SK-N-SH treated with all-trans-retinoic acid at 6 μM for 48 hours (cell line): ENCODE measurements at regions not wholly inside any gene's neighbourhood (a gene's known extent, or its start where the extent isn't known, plus 50 kb on each side); places are given as distances from the start of the nearest gene placed in this dataset.

Experiments used
- ATAC-seq: fragments of 200-7000 bp; cut with Tn5 transposase; 3 replicates; pipeline ENCODE4 v1.9.1; 2020; ENCODE audit warnings: mild to moderate bottlenecking, moderate library complexity
- ARNTL ChIP-seq: fragments of 450-650 bp; formaldehyde crosslinking; IDR thresholded peaks from 2 replicates; pipeline ENCODE4 v1.5.0; 2020; ENCODE audit warnings: low read depth, mild to moderate bottlenecking, moderate library complexity, borderline replicate concordance
- BACH2 ChIP-seq: fragments of 250-450 bp; sonication (Bioruptor Pico); IDR thresholded peaks from 2 replicates; pipeline ENCODE4 v1.9.0; 2021; ENCODE audit warnings: mild to moderate bottlenecking, borderline replicate concordance
- CREB5 ChIP-seq: fragments of 250-450 bp; sonication (Bioruptor Pico); IDR thresholded peaks from 2 replicates; pipeline ENCODE4 v1.5.1; 2020; ENCODE audit warnings: low read depth, mild to moderate bottlenecking, moderate library complexity
- CSDC2 ChIP-seq: fragments of 250-450 bp; sonication (Bioruptor Pico); IDR thresholded peaks from 2 replicates; pipeline ENCODE4 v1.5.0; 2020; ENCODE audit warnings: mild to moderate bottlenecking, moderate library complexity
- GLIS3 ChIP-seq: fragments of 250-450 bp; sonication (Bioruptor Pico); IDR thresholded peaks from 2 replicates; pipeline ENCODE4 v1.5.0; 2020; ENCODE audit warnings: mild to moderate bottlenecking, moderate library complexity
- ISL1 ChIP-seq: fragments of 250-450 bp; sonication (Bioruptor Pico); IDR thresholded peaks from 2 replicates; pipeline ENCODE4 v2.1.2; 2022; ENCODE audit warnings: mild to moderate bottlenecking, moderate library complexity
- OSR1 ChIP-seq: fragments of 250-450 bp; sonication (Bioruptor Pico); IDR thresholded peaks from 2 replicates; pipeline ENCODE4 v1.8.0; 2022; ENCODE audit warnings: moderate library complexity, mild to moderate bottlenecking, inconsistent platforms
- PPARA ChIP-seq: fragments of 250-450 bp; sonication (Bioruptor Pico); IDR thresholded peaks from 2 replicates; pipeline ENCODE4 v1.5.0; 2020; ENCODE audit warnings: mild to moderate bottlenecking, borderline replicate concordance
- RARB ChIP-seq: fragments of 250-450 bp; sonication (Bioruptor Pico); IDR thresholded peaks from 2 replicates; pipeline ENCODE4 v1.8.0; 2021; ENCODE audit warnings: mild to moderate bottlenecking, moderate library complexity
- SNAI2 ChIP-seq: fragments of 250-450 bp; sonication (Bioruptor Pico); IDR thresholded peaks from 2 replicates; pipeline ENCODE4 v1.5.0; 2020; ENCODE audit warnings: mild to moderate bottlenecking, moderate library complexity
- TCF4 ChIP-seq: fragments of 250-450 bp; sonication (Bioruptor Pico); IDR thresholded peaks from 2 replicates; pipeline ENCODE4 v1.8.0; 2021; ENCODE audit warnings: mild to moderate bottlenecking, moderate library complexity, borderline replicate concordance
- TOX ChIP-seq: fragments of 250-450 bp; sonication (Bioruptor Pico); IDR thresholded peaks from 2 replicates; pipeline ENCODE4 v1.8.0; 2021; ENCODE audit warnings: mild to moderate bottlenecking, moderate library complexity, borderline replicate concordance
- TSHZ2 ChIP-seq: fragments of 250-450 bp; sonication (Bioruptor Pico); IDR thresholded peaks from 2 replicates; pipeline ENCODE4 v1.5.0; 2020; ENCODE audit warnings: mild to moderate bottlenecking, moderate library complexity
- ZC3H10 ChIP-seq: fragments of 250-450 bp; sonication (Bioruptor Pico); IDR thresholded peaks from 2 replicates; pipeline ENCODE4 v1.5.1; 2021; ENCODE audit warnings: mild to moderate bottlenecking, moderate library complexity
- ZFP3 ChIP-seq: fragments of 250-450 bp; sonication (Bioruptor Pico); IDR thresholded peaks from 2 replicates; pipeline ENCODE4 v1.5.0; 2020; ENCODE audit warnings: mild to moderate bottlenecking, moderate library complexity
- ZFP30 ChIP-seq: fragments of 450-650 bp; formaldehyde crosslinking; IDR thresholded peaks from 2 replicates; pipeline ENCODE4 v1.5.0; 2022; ENCODE audit warnings: mild to moderate bottlenecking, moderate library complexity
- ZNF565 ChIP-seq: fragments of 450-650 bp; formaldehyde crosslinking; conservative IDR thresholded peaks from 2 replicates; pipeline ENCODE4 v1.5.0; 2020; ENCODE audit warnings: low read depth, mild to moderate bottlenecking, moderate library complexity
- ZNF70 ChIP-seq: fragments of 450-650 bp; formaldehyde crosslinking; IDR thresholded peaks from 2 replicates; pipeline ENCODE4 v1.5.0; 2020; ENCODE audit warnings: mild to moderate bottlenecking, moderate library complexity
- ZNF8 ChIP-seq: fragments of 450-650 bp; formaldehyde crosslinking; IDR thresholded peaks from 2 replicates; pipeline ENCODE4 v1.5.0; 2020; ENCODE audit warnings: mild to moderate bottlenecking, moderate library complexity
- TF ChIP-seq, protein P1 (sequence below): fragments of 250-450 bp; sonication (Bioruptor Pico); IDR thresholded peaks from 2 replicates; pipeline ENCODE4 v1.8.0; 2020; ENCODE audit warnings: mild to moderate bottlenecking, moderate library complexity, borderline replicate concordance
- TF ChIP-seq, protein P2 (sequence below): fragments of 250-450 bp; sonication (Bioruptor Pico); IDR thresholded peaks from 2 replicates; pipeline ENCODE4 v1.8.0; 2021; ENCODE audit warnings: low read depth, mild to moderate bottlenecking, moderate library complexity, borderline replicate concordance
- TF ChIP-seq, protein P3 (sequence below): fragments of 250-450 bp; sonication (Bioruptor Pico); IDR thresholded peaks from 2 replicates; pipeline ENCODE4 v1.5.1; 2021; ENCODE audit warnings: mild to moderate bottlenecking, moderate library complexity

- TF ChIP-seq GLIS3 (CRISPR knock-in tag) (no peak), ZNF565 (CRISPR knock-in tag) (peak; percentile 20; the same call in 1 of the 2 replicates), ISL1 (CRISPR knock-in tag) (peak; percentile 97), ZFP3 (CRISPR knock-in tag) (no peak; the same call in 1 of the 2 replicates), ZNF8 (CRISPR knock-in tag) (no peak), OSR1 (CRISPR knock-in tag) (no peak), TCF4 (CRISPR knock-in tag) (peak; percentile 58; the same call in 1 of the 2 replicates), PPARA (no peak), CSDC2 (CRISPR knock-in tag) (no peak; the same call in 1 of the 2 replicates), ZFP30 (CRISPR knock-in tag) (no peak), TOX (no peak), ZNF70 (CRISPR knock-in tag) (no peak; the same call in 1 of the 2 replicates), SNAI2 (CRISPR knock-in tag) (0 out of 2 replicates have a peak, but pooled peaks have one; percentile 5), RARB (CRISPR knock-in tag) (no peak; the same call in 1 of the 2 replicates), CREB5 (CRISPR knock-in tag) (peak; percentile 89; the same call in 1 of the 2 replicates), ARNTL (CRISPR knock-in tag) (0 out of 2 replicates have a peak, but pooled peaks have one; percentile 55), ZC3H10 (no peak; the same call in 1 of the 2 replicates), TSHZ2 (CRISPR knock-in tag) (peak; percentile 23; the same call in 1 of the 2 replicates), BACH2 (CRISPR knock-in tag) (no peak)
- TF ChIP-seq, protein P1, sequence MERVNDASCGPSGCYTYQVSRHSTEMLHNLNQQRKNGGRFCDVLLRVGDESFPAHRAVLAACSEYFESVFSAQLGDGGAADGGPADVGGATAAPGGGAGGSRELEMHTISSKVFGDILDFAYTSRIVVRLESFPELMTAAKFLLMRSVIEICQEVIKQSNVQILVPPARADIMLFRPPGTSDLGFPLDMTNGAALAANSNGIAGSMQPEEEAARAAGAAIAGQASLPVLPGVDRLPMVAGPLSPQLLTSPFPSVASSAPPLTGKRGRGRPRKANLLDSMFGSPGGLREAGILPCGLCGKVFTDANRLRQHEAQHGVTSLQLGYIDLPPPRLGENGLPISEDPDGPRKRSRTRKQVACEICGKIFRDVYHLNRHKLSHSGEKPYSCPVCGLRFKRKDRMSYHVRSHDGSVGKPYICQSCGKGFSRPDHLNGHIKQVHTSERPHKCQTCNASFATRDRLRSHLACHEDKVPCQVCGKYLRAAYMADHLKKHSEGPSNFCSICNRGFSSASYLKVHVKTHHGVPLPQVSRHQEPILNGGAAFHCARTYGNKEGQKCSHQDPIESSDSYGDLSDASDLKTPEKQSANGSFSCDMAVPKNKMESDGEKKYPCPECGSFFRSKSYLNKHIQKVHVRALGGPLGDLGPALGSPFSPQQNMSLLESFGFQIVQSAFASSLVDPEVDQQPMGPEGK (CRISPR knock-in tag): no peak
- TF ChIP-seq, protein P2, sequence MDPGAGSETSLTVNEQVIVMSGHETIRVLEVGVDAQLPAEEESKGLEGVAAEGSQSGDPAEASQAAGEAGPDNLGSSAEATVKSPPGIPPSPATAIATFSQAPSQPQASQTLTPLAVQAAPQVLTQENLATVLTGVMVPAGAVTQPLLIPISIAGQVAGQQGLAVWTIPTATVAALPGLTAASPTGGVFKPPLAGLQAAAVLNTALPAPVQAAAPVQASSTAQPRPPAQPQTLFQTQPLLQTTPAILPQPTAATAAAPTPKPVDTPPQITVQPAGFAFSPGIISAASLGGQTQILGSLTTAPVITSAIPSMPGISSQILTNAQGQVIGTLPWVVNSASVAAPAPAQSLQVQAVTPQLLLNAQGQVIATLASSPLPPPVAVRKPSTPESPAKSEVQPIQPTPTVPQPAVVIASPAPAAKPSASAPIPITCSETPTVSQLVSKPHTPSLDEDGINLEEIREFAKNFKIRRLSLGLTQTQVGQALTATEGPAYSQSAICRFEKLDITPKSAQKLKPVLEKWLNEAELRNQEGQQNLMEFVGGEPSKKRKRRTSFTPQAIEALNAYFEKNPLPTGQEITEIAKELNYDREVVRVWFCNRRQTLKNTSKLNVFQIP: 0 out of 2 replicates have a peak, but pooled peaks have one; percentile 15
- TF ChIP-seq, protein P3, sequence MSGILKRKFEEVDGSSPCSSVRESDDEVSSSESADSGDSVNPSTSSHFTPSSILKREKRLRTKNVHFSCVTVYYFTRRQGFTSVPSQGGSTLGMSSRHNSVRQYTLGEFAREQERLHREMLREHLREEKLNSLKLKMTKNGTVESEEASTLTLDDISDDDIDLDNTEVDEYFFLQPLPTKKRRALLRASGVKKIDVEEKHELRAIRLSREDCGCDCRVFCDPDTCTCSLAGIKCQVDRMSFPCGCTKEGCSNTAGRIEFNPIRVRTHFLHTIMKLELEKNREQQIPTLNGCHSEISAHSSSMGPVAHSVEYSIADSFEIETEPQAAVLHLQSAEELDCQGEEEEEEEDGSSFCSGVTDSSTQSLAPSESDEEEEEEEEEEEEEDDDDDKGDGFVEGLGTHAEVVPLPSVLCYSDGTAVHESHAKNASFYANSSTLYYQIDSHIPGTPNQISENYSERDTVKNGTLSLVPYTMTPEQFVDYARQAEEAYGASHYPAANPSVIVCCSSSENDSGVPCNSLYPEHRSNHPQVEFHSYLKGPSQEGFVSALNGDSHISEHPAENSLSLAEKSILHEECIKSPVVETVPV: peak; percentile 11; the same call in 1 of the 2 replicates
- TF ChIP-seq, all 23 proteins: peak for 9
- ATAC-seq: peak; percentile 95
Observed at GRCh38 chr2:43075054-43075593, 151.3 kb downstream of the ZFP36L2 start.

GRCh38 chr2:43074592-43075053, 151.8 kb downstream of the ZFP36L2 start:
- TF ChIP-seq SNAI2 (CRISPR knock-in tag): peak; percentile 98
- peak; percentile 86 for TF ChIP-seq TSHZ2 (CRISPR knock-in tag)
- no peak for TF ChIP-seq PPARA
- TF ChIP-seq, protein P3: 0 out of 2 replicates have a peak, but pooled peaks have one; percentile 0
- no peak for TF ChIP-seq CREB5 (CRISPR knock-in tag)
- TF ChIP-seq GLIS3 (CRISPR knock-in tag): peak; percentile 48; the same call in 1 of the 2 replicates
- no peak for TF ChIP-seq ZC3H10
- no peak for TF ChIP-seq ZNF70 (CRISPR knock-in tag)
- TF ChIP-seq CSDC2 (CRISPR knock-in tag): peak; percentile 99
- TF ChIP-seq ZNF565 (CRISPR knock-in tag): no peak
- TF ChIP-seq ZFP3 (CRISPR knock-in tag): peak; percentile 92
- peak; percentile 42 for ATAC-seq
